ENCODE measurements at regions not wholly inside any gene's neighbourhood (a gene's known extent, or its start where the extent isn't known, plus 50 kb on each side); places are given as distances from the start of the nearest gene placed in this dataset.

GRCh38 chr9:38198140-38198539 is 129.1 kb upstream of the SHB start:
- TF ChIP-seq POLR2AphosphoS5 (IDR thresholded peaks at IDR 0.05; ENCODE audit: low read depth, low read length): no peak
- TF ChIP-seq POLR2A (IDR thresholded peaks at IDR 0.05; ENCODE audit: low read depth, low read length): no peak
- TF ChIP-seq TAF1 (IDR thresholded peaks at IDR 0.05; ENCODE audit: borderline replicate concordance, low read depth, low read length): no peak
